Esophagus muscularis mucosa (tissue), 4 donors: ENCODE measurements at regions not wholly inside any gene's neighbourhood (a gene's known extent, or its start where the extent isn't known, plus 50 kb on each side); places are given as distances from the start of the nearest gene placed in this dataset.

Experiments
- DNase-seq: peaks from one replicate; pipeline ENCODE4 v3.0.0-alpha.2; 2017; ENCODE audit errors: extremely low spot score
- H3K27ac ChIP-seq, 4 donors: fragments of 200-600 bp; sonication (generic); replicated peaks in 1 of 4; 1 replicate in 3 of 4; 2 replicates in 1 of 4; pipeline ENCODE4 v1.5.1; 2016 to 2019; ENCODE audit warnings: mild to moderate bottlenecking in 1 of 4
- H3K27me3 ChIP-seq, 4 donors: fragments of 200-600 bp; sonication (generic); one replicate each; pipeline versions ENCODE4 v1.5.1 to v1.6.0; 2016 to 2019
- H3K36me3 ChIP-seq, 4 donors: fragments of 200-600 bp; sonication (generic); one replicate each; pipeline ENCODE4 v1.5.1; 2016 to 2019
- H3K4me1 ChIP-seq, 4 donors: fragments of 200-600 bp; sonication (generic); one replicate each; pipeline ENCODE4 v1.5.1; 2016 to 2019
- H3K4me3 ChIP-seq, 4 donors: fragments of 200-600 bp; sonication (generic); 1 replicate in 2 of 4; 2 replicates in 2 of 4; pipeline ENCODE4 v1.5.1; 2016 to 2019; ENCODE audit warnings: mild to moderate bottlenecking in 4 of 4, moderate library complexity in 1 of 4
- H3K9me3 ChIP-seq, 4 donors: fragments of 200-600 bp; sonication (generic); 1 replicate in 3 of 4; 2 replicates in 1 of 4; pipeline ENCODE4 v1.5.1; 2016 to 2019
- CTCF ChIP-seq, 3 experiments: fragments of 200-600 bp in 2 of 3; fragments of 450-650 bp in 1 of 3; sonication (generic) in 2 of 3; IDR thresholded peaks; one replicate each; pipeline ENCODE4 v1.5.1; 2017 to 2019; ENCODE audit warnings: antibody characterized with exemption in 3 of 3, mild to moderate bottlenecking in 2 of 3, moderate library complexity in 1 of 3
- EP300 ChIP-seq: sonication (generic); formaldehyde crosslinking; IDR thresholded peaks from one replicate; pipeline ENCODE4 v1.6.1; 2017; ENCODE audit warnings: antibody characterized with exemption
- POLR2A ChIP-seq: fragments of 450-650 bp; IDR thresholded peaks from one replicate; pipeline ENCODE4 v1.6.1; 2017; ENCODE audit warnings: antibody characterized with exemption, moderate library complexity, mild to moderate bottlenecking, low read depth
- POLR2AphosphoS5 ChIP-seq, 2 donors: sonication (generic); formaldehyde crosslinking; IDR thresholded peaks; one replicate each; pipeline ENCODE4 v1.6.1; 2017; ENCODE audit warnings: antibody characterized with exemption in 2 of 2
- WGBS: methylation state at CpG from one replicate; pipeline ENCODE4 v1.1.5; 2018; 5-methylcytosine and 5-hydroxymethylcytosine counted together
- intact Hi-C: fragments of 100-400 bp; cut with DNase I; formaldehyde crosslinking; loops from one replicate; pipeline ENCODE4 v1.15.1; 2023

- Histone ChIP-seq H3K4me1 (no peaks in the 10 kb centered on the region), H3K36me3 (no peaks in the 10 kb centered on the region), H3K4me3 (no peak overlapping the region), H3K9me3 (peaks cover 0 to 5% (median 2%) of the 10 kb centered on the region in 4 donors), H3K27me3 (no peaks in the 10 kb centered on the region), H3K27ac (no peak overlapping the region)
- intact Hi-C loops: no loop called here
- TF ChIP-seq POLR2AphosphoS5 (IDR thresholded peaks at IDR 0.05) (no peak), CTCF (IDR thresholded peaks at IDR 0.05) (no peak), POLR2A (no peak), EP300 (no peak)
- no peak for DNase-seq
Measured at GRCh38 chr10:52984169-52984568, 211.6 kb upstream of the MBL2 start.

- Histone ChIP-seq H3K27ac (no peak overlapping the region), H3K4me3 (no peak overlapping the region), H3K36me3 (no peaks in the 10 kb centered on the region), H3K27me3 (no peaks in the 10 kb centered on the region), H3K9me3 (no peaks in the 10 kb centered on the region), H3K4me1 (no peaks in the 10 kb centered on the region)
- intact Hi-C loops: no loop called here
- TF ChIP-seq CTCF (IDR thresholded peaks at IDR 0.05) (no peak), POLR2A (no peak), POLR2AphosphoS5 (IDR thresholded peaks at IDR 0.05) (no peak), EP300 (no peak)
- no peak for DNase-seq
- WGBS: 82% methylated on average over 3 of the region's 3 CpGs
Measured at GRCh38 chr10:52979295-52979990, 206.9 kb upstream of the MBL2 start.

GRCh38 chr10:52977581-52977980 lies 205.0 kb upstream of the MBL2 start:
- H3K27ac ChIP-seq: no peak overlapping the region
- WGBS: 96% methylated on average over 2 of the region's 2 CpGs
- no peaks in the 10 kb centered on the region for H3K9me3 ChIP-seq
- no peaks in the 10 kb centered on the region for H3K4me1 ChIP-seq
- no peak for DNase-seq
- H3K4me3 ChIP-seq: no peak overlapping the region
- H3K36me3 ChIP-seq: no peaks in the 10 kb centered on the region
- intact Hi-C loops: no loop called here
- H3K27me3 ChIP-seq: no peaks in the 10 kb centered on the region
- no peak for TF ChIP-seq EP300
- TF ChIP-seq POLR2AphosphoS5 (IDR thresholded peaks at IDR 0.05): no peak
- TF ChIP-seq POLR2A: no peak
- TF ChIP-seq CTCF (IDR thresholded peaks at IDR 0.05): no peak

- H3K27me3 ChIP-seq: no peaks in the 10 kb centered on the region
- no peak for DNase-seq
- intact Hi-C loops: no loop called here
- H3K27ac ChIP-seq: no peak overlapping the region
- TF ChIP-seq POLR2A (no peak), CTCF (IDR thresholded peaks at IDR 0.05) (no peak), POLR2AphosphoS5 (IDR thresholded peaks at IDR 0.05) (no peak), EP300 (no peak)
- H3K4me3 ChIP-seq: no peak overlapping the region
- WGBS: 84% methylated on average over 4 of the region's 4 CpGs
- no peaks in the 10 kb centered on the region for H3K9me3 ChIP-seq
- no peaks in the 10 kb centered on the region for H3K36me3 ChIP-seq
- no peaks in the 10 kb centered on the region for H3K4me1 ChIP-seq
Measured at GRCh38 chr10:52967806-52968795, 195.5 kb upstream of the MBL2 start.
